GM23248 (cell line): ENCODE measurements at regions not wholly inside any gene's neighbourhood (a gene's known extent, or its start where the extent isn't known, plus 50 kb on each side); places are given as distances from the start of the nearest gene placed in this dataset.

ENCODE experiments used
- DNase-seq: peaks from one replicate; pipeline ENCODE4 v3.0.0-alpha.2; 2015
- H2AFZ ChIP-seq: fragments of 200-600 bp; sonication (generic); 2 replicates; pipeline ENCODE4 v1.6.1; 2016; ENCODE audit warnings: antibody characterized with exemption
- H3F3A ChIP-seq: fragments of 200-600 bp; sonication (generic); 2 replicates; pipeline ENCODE4 v1.6.1; 2016; ENCODE audit warnings: mild to moderate bottlenecking, antibody characterized with exemption, mixed run types; ENCODE audit not compliant: insufficient read depth
- H3K27ac ChIP-seq: fragments of 200-600 bp; sonication (generic); 2 replicates; pipeline ENCODE4 v1.5.1; 2016; ENCODE audit warnings: mild to moderate bottlenecking
- H3K27me3 ChIP-seq: fragments of 200-600 bp; sonication (generic); replicated peaks from 2 replicates; pipeline ENCODE4 v1.6.1; 2016; ENCODE audit warnings: mild to moderate bottlenecking; ENCODE audit not compliant: insufficient read depth
- H3K36me3 ChIP-seq: fragments of 200-600 bp; sonication (generic); 2 replicates; pipeline ENCODE4 v1.6.1; 2016; ENCODE audit warnings: low read depth, mild to moderate bottlenecking
- H3K4me1 ChIP-seq: fragments of 200-600 bp; sonication (generic); 2 replicates; pipeline ENCODE4 v1.6.1; 2016; ENCODE audit warnings: mild to moderate bottlenecking; ENCODE audit not compliant: insufficient read depth
- H3K4me2 ChIP-seq: fragments of 200-600 bp; sonication (generic); one replicate; pipeline ENCODE4 v1.6.1; 2016; ENCODE audit warnings: mild to moderate bottlenecking; ENCODE audit not compliant: unreplicated experiment
- H3K4me3 ChIP-seq: fragments of 200-600 bp; sonication (generic); 2 replicates; pipeline ENCODE4 v1.5.1; 2016; ENCODE audit warnings: mild to moderate bottlenecking
- H3K79me2 ChIP-seq: fragments of 200-600 bp; sonication (generic); 2 replicates; pipeline ENCODE4 v1.6.1; 2016; ENCODE audit warnings: mild to moderate bottlenecking; ENCODE audit not compliant: insufficient read depth
- H3K9ac ChIP-seq: fragments of 200-600 bp; sonication (generic); 2 replicates; pipeline ENCODE4 v1.6.1; 2016; ENCODE audit warnings: mild to moderate bottlenecking
- H3K9me2 ChIP-seq: fragments of 200-600 bp; sonication (generic); 2 replicates; pipeline ENCODE4 v1.6.1; 2016; ENCODE audit warnings: mixed run types, mild to moderate bottlenecking, moderate library complexity; ENCODE audit not compliant: insufficient read depth
- H3K9me3 ChIP-seq: fragments of 200-600 bp; sonication (generic); one replicate; pipeline ENCODE4 v1.6.1; 2017; ENCODE audit warnings: low read depth
- H4K20me1 ChIP-seq: fragments of 200-600 bp; sonication (generic); 2 replicates; pipeline ENCODE4 v1.6.0; 2016; ENCODE audit not compliant: insufficient read depth
- EZH2 ChIP-seq: fragments of 200-600 bp; sonication (generic); IDR thresholded peaks from 2 replicates; pipeline ENCODE4 v1.6.1; 2018; ENCODE audit warnings: antibody characterized with exemption, mild to moderate bottlenecking; ENCODE audit not compliant: insufficient read depth, poor library complexity, severe bottlenecking
- EZH2phosphoT487 ChIP-seq: fragments of 200-600 bp; sonication (generic); IDR thresholded peaks from 2 replicates; pipeline ENCODE4 v1.6.1; 2018; ENCODE audit warnings: antibody characterized with exemption, moderate library complexity, mild to moderate bottlenecking, low read depth; ENCODE audit not compliant: insufficient read depth
- WGBS, 2 experiments: methylation state at CpG; one replicate each; pipeline ENCODE4 v1.1.6; 2015 to 2017; ENCODE audit warnings: low lambda C conversion rate in 2 of 2, low coverage in 1 of 2; ENCODE audit errors: missing lambda C conversion rate in 2 of 2; 5-methylcytosine and 5-hydroxymethylcytosine counted together
- in situ Hi-C: fragments of 300-500 bp; cut with MboI; formaldehyde crosslinking; loops from 2 replicates; pipeline ENCODE4 v1.15.0; 2020

- H2AFZ ChIP-seq: no peak overlapping the region
- no peaks in the 10 kb centered on the region for H3K9me3 ChIP-seq
- H3K79me2 ChIP-seq: no peaks in the 10 kb centered on the region
- no peak overlapping the region for H3K4me2 ChIP-seq
- no peaks in the 10 kb centered on the region for H3F3A ChIP-seq
- no peak for TF ChIP-seq EZH2
- TF ChIP-seq EZH2phosphoT487: no peak
- H3K4me3 ChIP-seq: no peak overlapping the region
- WGBS, 2 experiments: 43 to 55% methylated on average over 7 of the region's 7 CpGs
- H3K27me3 ChIP-seq: peaks cover 12% of the 10 kb centered on the region; the same call in 1 of the 2 replicates
- H3K9me2 ChIP-seq: no peaks in the 10 kb centered on the region
- no peak for DNase-seq
- no peaks in the 10 kb centered on the region for H4K20me1 ChIP-seq
- H3K9ac ChIP-seq: no peak overlapping the region
- 0 out of 2 replicates have a peak, but pooled peaks cover 4% of the 10 kb centered on the region for H3K4me1 ChIP-seq
- in situ Hi-C loops: no loop called here
- H3K27ac ChIP-seq: no peak overlapping the region
- H3K36me3 ChIP-seq: no peaks in the 10 kb centered on the region
Observed at GRCh38 chr10:111246136-111246535, 169.3 kb downstream of the ADRA2A start.

GRCh38 chr10:111246814-111247452, 170.1 kb downstream of the ADRA2A start:
- no peak overlapping the region for H3K27ac ChIP-seq
- H3K9ac ChIP-seq: no peak overlapping the region
- H3K4me2 ChIP-seq: no peak overlapping the region
- peaks cover 12% of the 10 kb centered on the region; the same call in 1 of the 2 replicates for H3K27me3 ChIP-seq
- WGBS, 2 experiments: 37 to 45% methylated on average over 6 of the region's 6 CpGs
- no peaks in the 10 kb centered on the region for H3F3A ChIP-seq
- H3K9me3 ChIP-seq: no peaks in the 10 kb centered on the region
- H3K9me2 ChIP-seq: no peaks in the 10 kb centered on the region
- no peak overlapping the region for H2AFZ ChIP-seq
- TF ChIP-seq EZH2 (no peak), EZH2phosphoT487 (no peak)
- 0 out of 2 replicates have a peak, but pooled peaks cover 4% of the 10 kb centered on the region for H3K4me1 ChIP-seq
- no peak overlapping the region for H3K4me3 ChIP-seq
- H3K79me2 ChIP-seq: no peaks in the 10 kb centered on the region
- no peaks in the 10 kb centered on the region for H4K20me1 ChIP-seq
- no peaks in the 10 kb centered on the region for H3K36me3 ChIP-seq
- in situ Hi-C loops: no loop called here
- DNase-seq: no peak

GRCh38 chr10:111247781-111248389, 171.1 kb downstream of the ADRA2A start:
- Histone ChIP-seq H3K79me2 (no peaks in the 10 kb centered on the region), H4K20me1 (no peaks in the 10 kb centered on the region), H3K27me3 (peaks cover 12% of the 10 kb centered on the region; the same call in 1 of the 2 replicates), H3K36me3 (no peaks in the 10 kb centered on the region), H3K4me1 (0 out of 2 replicates have a peak, but pooled peaks cover 4% of the 10 kb centered on the region), H3K4me2 (no peak overlapping the region), H3K9me2 (no peaks in the 10 kb centered on the region), H3K4me3 (no peak overlapping the region), H3K9me3 (no peaks in the 10 kb centered on the region), H3F3A (no peaks in the 10 kb centered on the region), H3K9ac (no peak overlapping the region), H2AFZ (no peak overlapping the region), H3K27ac (no peak overlapping the region)
- WGBS, 2 experiments: 59 to 60% methylated on average over 6 of the region's 6 CpGs
- no peak for TF ChIP-seq EZH2phosphoT487
- no peak for TF ChIP-seq EZH2
- in situ Hi-C loops: no loop called here
- peak; percentile 35 for DNase-seq

- Histone ChIP-seq H3K27me3 (peaks cover 12% of the 10 kb centered on the region; the same call in 1 of the 2 replicates), H3K27ac (no peak overlapping the region), H3K36me3 (no peaks in the 10 kb centered on the region), H3K4me1 (0 out of 2 replicates have a peak, but pooled peaks cover 4% of the 10 kb centered on the region), H3K9me3 (no peaks in the 10 kb centered on the region), H3K9me2 (no peaks in the 10 kb centered on the region), H3K9ac (no peak overlapping the region), H2AFZ (no peak overlapping the region), H3F3A (no peaks in the 10 kb centered on the region), H3K4me3 (no peak overlapping the region), H3K79me2 (no peaks in the 10 kb centered on the region), H4K20me1 (no peaks in the 10 kb centered on the region), H3K4me2 (no peak overlapping the region)
- in situ Hi-C loops: no loop called here
- WGBS, 2 experiments: 36 to 53% methylated on average over 1 of the region's 1 CpG
- TF ChIP-seq EZH2phosphoT487 (no peak), EZH2 (no peak)
- no peak for DNase-seq
Observed at GRCh38 chr10:111249925-111250324, 173.1 kb downstream of the ADRA2A start.
